GM18909 (cell line): ENCODE measurements at regions not wholly inside any gene's neighbourhood (a gene's known extent, or its start where the extent isn't known, plus 50 kb on each side); places are given as distances from the start of the nearest gene placed in this dataset.

Experiments used
- ATAC-seq: cut with Tn5 transposase; IDR thresholded peaks from one replicate; pipeline ENCODE4 v1.9.1; 2021; ENCODE audit warnings: mild to moderate bottlenecking; ENCODE audit not compliant: unreplicated experiment, poor library complexity

GRCh38 chr2:207256476-207257207 is 90.9 kb upstream of the KLF7 start:
- no peak for ATAC-seq

- no peak for ATAC-seq
Measured at GRCh38 chr2:207257251-207258250, 91.8 kb upstream of the KLF7 start.

- no peak for ATAC-seq
Measured at GRCh38 chr2:207258263-207258991, 92.7 kb upstream of the KLF7 start.

- no peak for ATAC-seq
Measured at GRCh38 chr2:207260021-207260420, 94.3 kb upstream of the KLF7 start.

GRCh38 chr2:207260947-207261346 is 95.2 kb upstream of the KLF7 start:
- no peak for ATAC-seq

- ATAC-seq, result no peak
Measured at GRCh38 chr2:207264310-207264709, 98.6 kb upstream of the KLF7 start.

- no peak for ATAC-seq
Measured at GRCh38 chr2:207265332-207265731, 99.6 kb upstream of the KLF7 start.

- no peak for ATAC-seq
Measured at GRCh38 chr2:207265869-207266268, 100.1 kb upstream of the KLF7 start.

- ATAC-seq, result no peak
Measured at GRCh38 chr2:207266648-207267047, 100.9 kb upstream of the KLF7 start.

- no peak for ATAC-seq
Measured at GRCh38 chr2:207269038-207269437, 103.3 kb upstream of the KLF7 start.

GRCh38 chr2:207274530-207275189 is 108.9 kb upstream of the KLF7 start:
- ATAC-seq, result no peak

- ATAC-seq, result no peak
Measured at GRCh38 chr2:207275779-207276178, 110.0 kb upstream of the KLF7 start.

- ATAC-seq, result no peak
Measured at GRCh38 chr2:207276248-207276647, 110.5 kb upstream of the KLF7 start.

GRCh38 chr2:207276858-207277257 is 111.1 kb upstream of the KLF7 start:
- ATAC-seq, result no peak

- ATAC-seq, result no peak
Measured at GRCh38 chr2:207279520-207279919, 113.8 kb upstream of the KLF7 start.

- no peak for ATAC-seq
Measured at GRCh38 chr2:207281436-207281835, 115.7 kb upstream of the KLF7 start.

GRCh38 chr2:207282916-207283315 is 117.2 kb upstream of the KLF7 start:
- peak; percentile 39 for ATAC-seq

- peak; percentile 36 for ATAC-seq
Measured at GRCh38 chr2:207283356-207283755, 117.6 kb upstream of the KLF7 start.

GRCh38 chr2:207284556-207285472 is 119.1 kb upstream of the KLF7 start:
- no peak for ATAC-seq
